HepG2 (cell line): ENCODE measurements at regions not wholly inside any gene's neighbourhood (a gene's known extent, or its start where the extent isn't known, plus 50 kb on each side); places are given as distances from the start of the nearest gene placed in this dataset.

ENCODE experiments used
- ATAC-seq: fragments of 200-7000 bp; cut with Tn5 transposase; 3 replicates; pipeline ENCODE4 v1.9.1; 2020; ENCODE audit warnings: mild to moderate bottlenecking, moderate library complexity
- BruUV-seq: library from RNA; stranded (reverse); fragments of 400-500 nt; replicated peaks from 2 replicates; lab custom pipeline; 2021; lab: Mats Ljungman, UMichigan
- CTCF ChIA-PET: fragments of 300-600 bp; formaldehyde crosslinking; extraction: SDS; loops from one replicate; lab custom pipeline; 2021; ENCODE audit warnings: low total read pairs, inconsistent platforms, low intra/inter-chr PET ratio; lab: Yijun Ruan, JAX
- POLR2A ChIA-PET: fragments of 350-600 bp; sonication (Branson Sonifier 250); formaldehyde crosslinking; loops from one replicate; lab custom pipeline; 2020; ENCODE audit warnings: antibody characterized with exemption, inconsistent platforms; lab: Yijun Ruan, JAX
- DNase-seq: peaks from one replicate; pipeline ENCODE4 v3.0.0-alpha.2; 2015; ENCODE audit warnings: low spot score
- FAIRE-seq: peaks from 3 replicates; lab custom pipeline; 2011; peaks lifted over from hg19 to GRCh38; lab: Jason Lieb, UNC
- H2AFZ ChIP-seq: one replicate; pipeline ENCODE4 v1.6.1; 2011; ENCODE audit warnings: low read length, inconsistent platforms
- H3K27ac ChIP-seq: fragments of 300-600 bp; 3 replicates; pipeline ENCODE4 v1.8.0; 2011; ENCODE audit warnings: mixed run types, mild to moderate bottlenecking, mixed read lengths, low read length, inconsistent platforms; ENCODE audit not compliant: insufficient read depth; ENCODE audit errors: extremely low read length
- H3K27me3 ChIP-seq, 2 experiments: fragments of 200-600 bp in 1 of 2; 2 replicates in 1 of 2; 3 replicates in 1 of 2; pipeline versions ENCODE4 v1.6.0 to v1.8.0; 2011; ENCODE audit warnings: low read length in 2 of 2, mild to moderate bottlenecking in 2 of 2, moderate library complexity in 2 of 2, inconsistent platforms in 1 of 2; ENCODE audit not compliant: insufficient read depth in 2 of 2, control insufficient read depth in 1 of 2
- H3K36me3 ChIP-seq, 2 experiments: fragments of 200-600 bp in 1 of 2; replicated peaks in 1 of 2; 2 replicates in 1 of 2; 3 replicates in 1 of 2; pipeline versions ENCODE4 v1.5.1 to v1.8.0; 2011; ENCODE audit warnings: low read length in 2 of 2, inconsistent platforms in 1 of 2; ENCODE audit not compliant: insufficient read depth in 2 of 2, control insufficient read depth in 1 of 2
- H3K4me1 ChIP-seq: 2 replicates; pipeline ENCODE4 v1.5.1; 2012; ENCODE audit warnings: low read length, inconsistent platforms; ENCODE audit not compliant: insufficient read depth
- H3K4me2 ChIP-seq: 2 replicates; pipeline ENCODE4 v1.6.0; 2011; ENCODE audit warnings: low read depth, low read length, inconsistent platforms
- H3K4me3 ChIP-seq, 3 experiments: fragments of 200-600 bp in 1 of 3; sonication (generic), shearing (Covaris generic) in 1 of 3; replicated peaks in 1 of 3; 2 replicates each; pipeline ENCODE4 v1.5.1; 2011 to 2016; ENCODE audit warnings: low read length in 3 of 3, inconsistent platforms in 2 of 3, low read depth in 2 of 3, mild to moderate bottlenecking in 2 of 3, control low read depth in 1 of 3, mixed read lengths in 1 of 3; ENCODE audit not compliant: insufficient read depth in 1 of 3
- H3K79me2 ChIP-seq: one replicate; pipeline ENCODE4 v1.6.1; 2011; ENCODE audit warnings: low read length, inconsistent platforms; ENCODE audit not compliant: insufficient read depth
- H3K9ac ChIP-seq: 2 replicates; pipeline ENCODE4 v1.6.0; 2011; ENCODE audit warnings: mild to moderate bottlenecking, low read depth, low read length, inconsistent platforms; ENCODE audit not compliant: insufficient read depth
- H3K9me3 ChIP-seq: 2 replicates; pipeline ENCODE4 v1.5.1; 2012; ENCODE audit warnings: mild to moderate bottlenecking, low read length
- H4K20me1 ChIP-seq: 2 replicates; pipeline ENCODE4 v1.6.0; 2011; ENCODE audit warnings: inconsistent platforms, mild to moderate bottlenecking, low read length, moderate library complexity; ENCODE audit not compliant: insufficient read depth
- BORCS8-MEF2B ChIP-seq: sonication (generic); formaldehyde crosslinking; IDR thresholded peaks from 2 replicates; pipeline ENCODE4 v1.8.0; 2022; ENCODE audit warnings: mild to moderate bottlenecking, missing genetic modification reagents
- BRD4 ChIP-seq: sonication (generic); formaldehyde crosslinking; IDR thresholded peaks from 2 replicates; pipeline ENCODE4 v1.4.0; 2020; ENCODE audit warnings: missing genetic modification reagents
- HBP1 ChIP-seq: IDR thresholded peaks from 2 replicates; pipeline ENCODE4 v1.6.1; 2016; ENCODE audit warnings: low read depth, control low read depth
- JUNB ChIP-seq: sonication (generic); formaldehyde crosslinking; IDR thresholded peaks from 2 replicates; pipeline ENCODE4 v1.8.0; 2022; ENCODE audit warnings: missing genetic modification reagents, mild to moderate bottlenecking, borderline replicate concordance
- LBX2 ChIP-seq: sonication (generic); formaldehyde crosslinking; IDR thresholded peaks from 2 replicates; pipeline ENCODE4 v1.5.0; 2020; ENCODE audit warnings: missing genetic modification reagents, mild to moderate bottlenecking, borderline replicate concordance
- MAF1 ChIP-seq: sonication (generic); formaldehyde crosslinking; IDR thresholded peaks from 2 replicates; pipeline ENCODE4 v1.5.0; 2020; ENCODE audit warnings: missing genetic modification reagents, borderline replicate concordance
- PREB ChIP-seq: sonication (generic); formaldehyde crosslinking; IDR thresholded peaks from 2 replicates; pipeline ENCODE4 v1.4.0; 2020; ENCODE audit warnings: missing genetic modification reagents
- RFX1 ChIP-seq: fragments of 450-650 bp; IDR thresholded peaks from 2 replicates; pipeline ENCODE4 v1.6.1; 2017
- SAP130 ChIP-seq: IDR thresholded peaks from 2 replicates; pipeline ENCODE4 v1.6.1; 2016; ENCODE audit warnings: low read depth
- SKIL ChIP-seq: sonication (generic); formaldehyde crosslinking; IDR thresholded peaks from 2 replicates; pipeline ENCODE4 v1.8.0; 2022; ENCODE audit warnings: missing genetic modification reagents, mild to moderate bottlenecking, moderate library complexity, borderline replicate concordance
- STAT5B ChIP-seq: sonication (generic); formaldehyde crosslinking; IDR thresholded peaks from 2 replicates; pipeline ENCODE4 v1.4.0; 2020; ENCODE audit warnings: missing genetic modification reagents
- YEATS2 ChIP-seq: sonication (generic); formaldehyde crosslinking; IDR thresholded peaks from 2 replicates; pipeline ENCODE4 v1.4.0; 2020; ENCODE audit warnings: missing genetic modification reagents, borderline replicate concordance
- ZBTB8A ChIP-seq: sonication (generic); formaldehyde crosslinking; IDR thresholded peaks from 2 replicates; pipeline ENCODE4 v1.4.0; 2020; ENCODE audit warnings: mild to moderate bottlenecking, low read depth, missing genetic modification reagents, borderline replicate concordance
- ZKSCAN1 ChIP-seq: fragments of 150-350 bp; IDR thresholded peaks from 2 replicates; pipeline ENCODE4 v1.6.1; 2014; ENCODE audit warnings: low read length
- ZNF282 ChIP-seq: fragments of 450-650 bp; IDR thresholded peaks from 2 replicates; pipeline ENCODE4 v1.6.1; 2018; ENCODE audit not compliant: partially characterized antibody
- ZNF446 ChIP-seq: sonication (generic); formaldehyde crosslinking; IDR thresholded peaks from 2 replicates; pipeline ENCODE4 v1.5.0; 2020; ENCODE audit warnings: mild to moderate bottlenecking, missing genetic modification reagents
- ZNF543 ChIP-seq: sonication (generic); formaldehyde crosslinking; IDR thresholded peaks from 2 replicates; pipeline ENCODE4 v1.4.0; 2020; ENCODE audit warnings: mild to moderate bottlenecking, missing genetic modification reagents
- ZNF704 ChIP-seq: sonication (generic); formaldehyde crosslinking; IDR thresholded peaks from 2 replicates; pipeline ENCODE4 v1.8.1; 2023; ENCODE audit warnings: mild to moderate bottlenecking, inconsistent platforms, moderate library complexity, missing genetic modification reagents, borderline replicate concordance
- ZNF770 ChIP-seq: sonication (generic); formaldehyde crosslinking; IDR thresholded peaks from 2 replicates; pipeline ENCODE4 v1.5.0; 2020; ENCODE audit warnings: mild to moderate bottlenecking, missing genetic modification reagents
- in situ Hi-C: cut with HindIII; loops from 2 replicates; pipeline ENCODE4 v1.10.0; 2017; ENCODE audit warnings: low pct_unique_long_range_greater_than_20kb; ENCODE audit not compliant: extremely low pct_ligation_motif_present
- intact Hi-C: fragments of 100-400 bp; cut with micrococcal nuclease; formaldehyde crosslinking; loops from one replicate; pipeline ENCODE4 v1.10.0; 2022; ENCODE audit not compliant: unreplicated experiment

- ATAC-seq = no peak
- Histone ChIP-seq H3K9ac (no peak overlapping the region), H3K4me2 (no peak overlapping the region), H3K27me3 (no peaks in the 10 kb centered on the region), H2AFZ (no peak overlapping the region), H3K36me3 (no peaks in the 10 kb centered on the region), H3K4me1 (no peaks in the 10 kb centered on the region), H3K4me3 (no peak overlapping the region), H3K27ac (no peak overlapping the region), H3K9me3 (no peaks in the 10 kb centered on the region), H3K79me2 (no peaks in the 10 kb centered on the region), H4K20me1 (no peaks in the 10 kb centered on the region)
- ChIA-PET POLR2A (no interaction called here), CTCF (no interaction called here)
- no TSS peak for BruUV-seq
- intact Hi-C loops = no loop called here
- in situ Hi-C loops = no loop called here
- no peak for DNase-seq
- TF ChIP-seq SKIL (CRISPR knock-in tag) (no peak), ZBTB8A (CRISPR knock-in tag) (no peak), ZNF704 (no peak), ZNF770 (CRISPR knock-in tag) (no peak), SAP130 (CRISPR knock-in tag) (no peak), JUNB (CRISPR knock-in tag) (no peak), ZKSCAN1 (no peak), HBP1 (CRISPR knock-in tag) (no peak), ZNF543 (CRISPR knock-in tag) (no peak), STAT5B (no peak), MAF1 (no peak), BORCS8-MEF2B (CRISPR knock-in tag) (no peak), BRD4 (CRISPR knock-in tag) (no peak), YEATS2 (CRISPR knock-in tag) (no peak), PREB (CRISPR knock-in tag) (no peak), ZNF282 (no peak), ZNF446 (CRISPR knock-in tag) (no peak), RFX1 (no peak), LBX2 (CRISPR knock-in tag) (no peak)
- no peak for FAIRE-seq
Observed at GRCh38 chr2:164384434-164384833, 236.8 kb downstream of the GRB14 start.
